Head of caudate nucleus (tissue), 42 donors: ENCODE measurements at regions not wholly inside any gene's neighbourhood (a gene's known extent, or its start where the extent isn't known, plus 50 kb on each side); places are given as distances from the start of the nearest gene placed in this dataset.
A peak's percentile ranks its signal among the peaks of the same experiment; 100 is the strongest.

Source experiments
- DNase-seq, 42 donors: peaks; one replicate each; pipeline versions ENCODE4 v3.0.0 to v3.0.0-alpha.2; 2020 to 2021; ENCODE audit warnings: mixed read lengths in 7 of 42
- intact Hi-C: fragments of 100-400 bp; cut with DNase I; formaldehyde crosslinking; loops from one replicate; pipeline ENCODE4 v1.15.0; 2022

DNA sequence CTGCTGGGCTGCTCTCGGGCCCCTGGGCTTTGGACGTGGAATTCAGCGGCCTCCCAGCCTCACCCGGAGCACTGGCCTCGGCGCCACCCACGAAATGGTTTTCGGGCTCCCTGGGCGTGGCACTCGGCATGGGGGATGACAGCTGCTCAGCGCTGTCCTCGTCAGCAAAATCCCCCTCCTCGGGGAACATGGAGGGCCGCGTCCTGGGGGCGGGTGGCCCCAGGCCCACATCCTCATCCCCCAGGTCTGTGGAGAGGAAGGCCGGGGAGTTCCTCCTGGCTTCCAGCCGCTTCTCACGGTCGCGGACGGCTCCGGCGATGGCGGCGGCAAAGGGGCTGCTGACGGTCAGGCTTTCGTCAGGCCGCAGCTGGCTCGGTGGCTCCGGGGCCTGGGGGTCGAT, 88.4 kb downstream of the CTTN start:
- DNase-seq: no peak
- intact Hi-C loops: no loop called here

DNA sequence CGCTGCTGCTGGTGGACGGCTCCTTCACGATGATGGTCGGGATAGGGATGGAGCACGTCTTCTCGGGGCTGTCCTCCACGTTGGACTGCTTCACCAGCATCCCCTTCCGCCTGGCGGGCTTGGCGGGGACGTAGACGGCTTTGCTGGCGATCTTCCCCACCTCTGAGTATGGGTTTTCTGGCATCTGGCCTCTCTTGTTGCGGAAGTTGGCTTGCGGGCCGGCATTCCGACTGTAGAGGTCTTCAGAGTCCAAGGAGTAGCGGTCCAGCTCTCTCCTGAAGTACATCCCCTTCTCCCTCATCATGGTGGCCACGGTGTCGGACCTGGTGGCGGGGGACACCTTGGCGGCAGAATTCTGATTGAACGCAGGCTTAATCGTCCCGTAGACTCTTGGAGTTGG, 88.8 kb downstream of the CTTN start:
- intact Hi-C loops: no loop called here
- no peak for DNase-seq

DNA sequence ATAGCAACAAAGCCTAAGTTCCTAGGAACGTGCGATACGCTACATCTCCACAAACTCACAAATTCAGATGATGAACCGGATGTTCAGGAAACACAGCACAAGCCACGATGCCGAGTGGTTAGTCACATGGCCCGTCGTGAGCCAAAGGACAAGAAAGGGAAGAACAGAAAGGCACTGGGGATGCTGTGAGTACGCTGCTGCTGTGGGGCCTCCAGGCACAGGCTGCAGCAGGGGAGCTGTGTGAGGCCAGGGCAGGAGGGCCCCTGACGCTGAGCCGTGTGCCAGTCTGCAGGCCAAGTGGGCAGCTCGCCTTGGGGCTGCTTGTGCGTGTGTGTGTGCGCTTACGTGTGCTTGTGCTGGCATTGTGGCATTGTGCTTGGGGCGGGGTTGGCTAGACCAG, 89.4 kb downstream of the CTTN start:
- DNase-seq: no peak

DNA sequence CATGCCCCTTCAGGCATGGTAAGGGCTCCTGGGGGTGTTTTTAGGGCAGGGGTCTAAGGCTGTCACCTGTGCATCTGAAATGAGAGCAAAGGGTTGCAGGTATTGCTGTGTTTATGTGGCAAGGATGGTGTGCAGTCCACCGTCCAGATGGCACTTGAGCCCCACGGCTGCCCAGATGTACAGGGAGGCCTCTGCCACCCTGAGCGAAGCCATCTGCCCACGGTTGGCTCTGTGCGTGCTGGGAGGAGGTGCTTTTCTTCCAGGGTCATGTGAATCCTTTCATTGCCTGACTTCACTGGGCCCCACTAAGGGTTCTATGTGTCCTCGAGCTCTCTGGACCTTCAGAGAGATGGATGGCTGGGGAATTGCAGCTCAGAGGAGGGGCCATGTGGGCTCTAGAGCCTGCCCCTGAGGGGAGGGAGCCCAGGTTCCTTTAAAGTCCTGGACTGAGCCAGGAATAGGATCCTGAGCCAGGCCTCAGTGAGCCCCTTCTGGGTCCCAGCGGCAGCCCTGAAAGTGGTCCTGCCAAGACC, 89.9 kb downstream of the CTTN start:
- intact Hi-C loops: no loop called here
- DNase-seq: no peak

More for the DNA sequence above, 89.4 kb downstream of the CTTN start:
- intact Hi-C loops: no loop called here

- no peak for DNase-seq
- intact Hi-C loops: no loop called here
These were observed 90.9 kb downstream of the CTTN start for GRCh38 chr11:70489276-70489675.

DNA sequence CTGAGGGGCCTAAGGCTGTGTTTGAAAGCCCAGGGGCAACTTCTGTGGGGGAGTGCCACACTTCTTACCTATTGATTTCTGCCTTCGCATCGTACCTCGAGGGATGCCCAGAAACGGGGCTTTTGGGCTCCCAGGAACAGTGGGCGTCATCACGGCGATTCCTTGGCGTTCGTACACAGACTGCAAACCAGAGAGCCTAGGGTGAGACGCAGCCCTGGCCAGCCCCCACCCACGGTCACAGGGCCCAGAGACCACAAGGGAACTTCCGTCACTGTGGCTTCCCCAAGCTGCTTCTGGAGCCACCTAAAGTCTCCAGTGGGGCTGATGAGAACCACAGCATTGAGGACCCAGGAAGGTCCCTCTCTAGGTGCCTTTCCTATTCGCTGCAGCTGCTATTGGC, 91.9 kb downstream of the CTTN start:
- intact Hi-C loops: no loop called here
- DNase-seq: no peak

- no peak for DNase-seq
- intact Hi-C loops: no loop called here
These were observed 92.6 kb downstream of the CTTN start for GRCh38 chr11:70490723-70491558.

GRCh38 chr11:70491696-70492472, 93.6 kb downstream of the CTTN start:
- intact Hi-C loops: no loop called here
- peak in 1 of 42 donors; percentile 25 for DNase-seq

DNA sequence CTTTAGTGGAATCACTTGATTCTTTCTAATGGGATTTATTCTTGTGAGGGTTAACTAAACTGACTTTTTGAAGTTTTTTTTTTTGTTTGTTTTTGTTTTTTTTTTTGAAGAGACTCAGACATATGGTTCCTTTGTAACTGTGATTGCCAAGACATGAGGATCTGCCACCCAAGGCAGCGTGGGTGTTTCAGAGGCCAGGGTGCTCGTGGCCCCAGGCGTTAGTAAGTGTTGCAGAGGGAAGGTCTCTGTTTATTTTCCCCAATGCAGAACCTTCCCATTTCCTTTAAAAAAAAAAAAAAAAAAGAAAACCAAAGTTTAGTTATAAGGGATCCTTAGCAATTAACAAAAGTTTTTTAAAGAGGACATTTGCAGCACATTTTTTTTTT, 94.8 kb downstream of the CTTN start:
- intact Hi-C loops: no loop called here
- DNase-seq: peak in 1 of 42 donors; percentile 29

DNA sequence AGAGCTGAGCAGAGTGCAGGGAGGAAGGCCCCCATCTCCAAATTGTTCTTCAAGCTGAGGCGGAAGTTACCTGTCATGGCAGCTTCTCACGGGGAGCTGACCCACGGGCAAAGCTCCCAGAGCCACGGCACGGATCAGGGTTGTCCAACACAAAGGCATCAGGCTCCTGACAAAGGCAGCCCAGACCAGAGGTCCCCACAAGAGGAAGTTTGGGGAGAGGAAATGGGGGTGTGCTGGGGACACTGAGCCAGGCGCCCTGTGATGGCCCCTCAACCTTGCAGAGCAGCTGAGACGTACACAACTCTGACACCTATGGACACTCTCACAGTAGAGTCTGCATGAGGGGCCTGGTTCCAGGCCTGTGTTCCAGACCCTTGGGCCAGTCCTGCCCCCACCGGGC, 95.6 kb downstream of the CTTN start:
- peak in 1 of 42 donors; percentile 5 for DNase-seq
- intact Hi-C loops: no loop called here

- intact Hi-C loops: no loop called here
These were observed 96.4 kb downstream of the CTTN start for GRCh38 chr11:70494559-70495350.

GRCh38 chr11:70495351-70496310, 97.3 kb downstream of the CTTN start:
- intact Hi-C loops: no loop called here
- no peak for DNase-seq

More at GRCh38 chr11:70494559-70495350, 96.4 kb downstream of the CTTN start:
- no peak for DNase-seq

DNA sequence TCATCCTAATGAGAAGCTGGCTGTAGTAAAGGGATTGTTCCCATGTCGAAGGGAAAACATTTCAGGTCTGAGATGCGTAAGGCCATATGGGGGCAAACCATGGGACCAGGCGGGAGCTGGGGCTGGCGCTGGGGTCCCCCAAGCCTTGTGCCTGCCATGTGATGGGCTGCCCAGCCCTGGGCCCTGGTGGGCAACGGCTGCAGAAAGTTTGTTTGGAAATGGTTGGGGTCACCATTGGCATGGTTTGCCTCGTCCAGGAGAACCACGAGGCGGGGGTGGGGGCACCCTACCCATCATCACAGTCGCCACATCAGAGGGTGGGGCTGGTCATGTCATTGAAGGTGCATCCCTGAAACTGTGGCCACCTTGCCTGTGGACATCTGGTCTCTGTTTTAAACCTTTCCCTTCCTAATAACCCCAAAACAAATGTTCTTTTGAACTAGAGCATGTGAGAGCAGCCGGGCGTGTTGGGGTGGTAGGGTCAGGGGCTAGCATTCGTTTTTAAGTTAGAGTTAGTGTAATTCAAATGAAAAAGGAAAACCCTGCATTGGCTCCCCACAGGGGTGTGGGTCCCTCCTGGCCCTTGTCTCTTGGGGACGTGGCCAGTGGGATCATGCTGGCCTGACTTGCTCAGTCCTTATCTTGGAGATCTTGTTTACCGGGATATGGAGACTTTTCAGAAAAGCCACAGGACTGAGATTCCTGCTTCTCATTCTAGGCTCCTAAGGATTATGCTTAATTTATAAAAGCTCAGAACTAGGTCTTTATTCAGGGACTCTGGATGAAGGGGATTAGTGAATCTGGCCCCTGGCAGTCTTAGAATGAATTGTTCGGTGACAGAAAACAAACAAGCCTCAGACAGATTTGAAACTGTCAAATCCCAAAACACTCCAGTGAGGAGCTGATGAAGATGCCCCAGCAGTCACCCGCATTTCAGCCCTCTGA, 98.5 kb downstream of the CTTN start:
- intact Hi-C loops: no loop called here
- no peak for DNase-seq

DNA sequence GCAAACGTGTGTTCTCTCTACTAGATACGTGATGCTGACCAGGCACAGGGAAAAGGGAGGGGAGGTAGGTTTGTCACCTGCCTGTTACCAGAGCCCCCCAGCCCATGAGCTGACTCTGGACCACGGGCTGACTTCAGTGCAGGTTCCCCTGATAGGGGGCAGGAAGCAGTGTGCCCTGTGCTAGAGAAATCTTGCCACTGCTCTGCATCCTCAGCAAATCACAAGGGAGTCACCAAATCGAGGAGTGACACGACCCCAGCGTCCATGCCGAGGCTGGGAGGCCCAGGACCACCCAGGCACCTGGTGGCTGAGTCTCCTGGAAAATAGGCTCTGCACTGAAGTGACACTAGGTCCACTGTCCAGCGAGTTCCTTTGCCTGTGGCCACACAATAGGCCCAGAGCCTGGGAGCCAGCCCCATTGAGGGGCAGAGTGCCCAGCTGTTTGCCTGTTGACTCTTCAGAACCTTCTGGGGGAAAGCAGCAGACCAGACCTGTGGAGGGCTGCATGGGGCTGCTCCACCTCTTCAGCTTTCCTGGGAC, 99.3 kb downstream of the CTTN start:
- no peak for DNase-seq
- intact Hi-C loops: no loop called here

DNA sequence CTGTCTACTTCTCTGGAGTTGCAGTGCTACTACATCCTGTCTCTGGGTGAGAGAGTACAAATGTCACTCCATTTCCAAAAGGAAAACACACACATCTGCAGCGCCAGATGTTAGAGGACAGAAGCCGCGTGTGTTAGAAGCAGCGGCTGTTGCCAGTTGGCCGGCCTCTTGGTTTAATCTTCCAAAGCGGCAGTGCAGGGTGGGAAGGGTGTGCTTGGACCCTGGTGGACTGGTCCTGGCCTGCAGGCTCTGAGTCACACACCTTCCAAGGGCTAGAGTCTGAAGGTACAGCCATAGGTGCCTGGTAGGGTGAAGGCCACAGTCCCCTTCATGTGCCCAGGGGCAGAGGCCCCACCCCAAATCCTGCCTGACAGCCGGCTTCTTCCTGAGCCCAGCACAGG, 99.8 kb downstream of the CTTN start:
- intact Hi-C loops: no loop called here
- DNase-seq: no peak

- peak in 1 of 42 donors; percentile 2 for DNase-seq
- intact Hi-C loops: no loop called here
These were observed 100.9 kb downstream of the CTTN start for GRCh38 chr11:70498976-70499801.
